LNCAP (cell line): ENCODE measurements at regions not wholly inside any gene's neighbourhood (a gene's known extent, or its start where the extent isn't known, plus 50 kb on each side); places are given as distances from the start of the nearest gene placed in this dataset.

Source experiments
- CTCF ChIP-seq: fragments of 450-650 bp; IDR thresholded peaks from 2 replicates; pipeline ENCODE4 v1.5.1; 2017; ENCODE audit warnings: mild to moderate bottlenecking

GRCh38 chr10:4532976-4533375 is 293.0 kb upstream of the AKR1E2 start:
- TF ChIP-seq CTCF = no peak

DNA sequence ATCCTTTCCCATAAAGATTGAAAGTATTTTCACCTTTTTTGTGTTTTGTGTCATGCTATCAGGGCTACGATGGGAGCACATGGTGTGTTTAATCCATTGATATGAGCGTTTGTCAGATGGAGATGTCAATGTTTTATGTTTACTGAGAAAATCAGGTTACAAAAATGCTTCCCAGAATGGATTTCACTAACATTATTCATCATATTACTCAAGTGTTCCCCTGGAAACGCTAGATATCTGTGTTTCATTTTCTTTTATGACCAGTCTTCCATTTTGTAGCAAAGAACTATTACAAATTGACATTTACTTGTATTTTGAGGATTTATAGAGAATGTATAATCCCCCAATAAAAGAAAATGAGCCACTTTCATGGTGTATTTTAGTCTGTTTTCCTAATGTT is 293.5 kb upstream of the AKR1E2 start:
- TF ChIP-seq CTCF = no peak

DNA sequence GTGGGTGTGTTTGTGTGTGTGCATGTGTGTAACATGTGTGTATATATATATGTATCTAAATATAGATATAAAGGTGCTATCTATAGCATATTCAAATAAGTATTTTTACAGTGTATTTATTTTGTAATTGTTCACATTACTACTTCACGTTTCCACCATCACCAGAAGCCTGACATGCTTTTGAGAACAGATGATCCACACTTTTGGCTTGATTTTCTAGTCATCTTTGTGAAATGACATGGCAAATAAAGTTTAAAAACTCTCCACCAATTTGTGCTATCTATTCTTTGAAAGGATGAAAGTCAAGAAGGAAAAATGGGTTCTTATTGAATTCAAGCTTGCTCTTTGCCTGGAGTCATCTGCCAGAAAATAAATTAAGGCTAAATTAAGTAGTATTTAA is 294.0 kb upstream of the AKR1E2 start:
- no peak for TF ChIP-seq CTCF

GRCh38 chr10:4529266-4529665 is 296.7 kb upstream of the AKR1E2 start:
- no peak for TF ChIP-seq CTCF

GRCh38 chr10:4527281-4527970 is 298.6 kb upstream of the AKR1E2 start:
- no peak for TF ChIP-seq CTCF

GRCh38 chr10:4526311-4526731 is 299.7 kb upstream of the AKR1E2 start:
- TF ChIP-seq CTCF = no peak

DNA sequence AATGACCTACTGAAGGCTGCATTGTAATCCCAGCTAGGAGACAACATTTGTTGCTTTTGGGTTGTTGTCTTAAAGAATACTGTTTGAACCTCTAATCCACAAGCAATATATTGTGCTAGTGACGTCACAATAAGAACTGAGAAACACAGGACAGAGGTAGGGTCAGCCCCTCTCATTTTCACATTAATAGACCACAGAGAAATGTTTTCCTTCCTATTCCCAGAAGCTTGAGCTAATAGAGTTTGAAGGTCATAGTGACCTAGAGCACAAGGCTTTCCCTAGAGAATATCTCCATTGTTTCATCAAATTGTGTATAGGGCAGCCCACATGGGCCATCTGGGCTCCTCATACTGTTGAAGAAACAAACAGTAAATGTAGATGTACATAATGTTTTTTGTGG is 300.9 kb upstream of the AKR1E2 start:
- no peak for TF ChIP-seq CTCF
